Endothelial cell of umbilical vein (primary cell): ENCODE measurements at regions not wholly inside any gene's neighbourhood (a gene's known extent, or its start where the extent isn't known, plus 50 kb on each side); places are given as distances from the start of the nearest gene placed in this dataset.

Source experiments
- BruUV-seq: library from RNA; stranded (reverse); fragments of 400-500 nt; replicated peaks from 2 replicates; lab custom pipeline; 2021; lab: Mats Ljungman, UMichigan
- CTCF ChIA-PET: fragments of 300-600, 350-600 bp; sonication (Branson Sonifier 250); formaldehyde crosslinking; loops from one replicate; lab custom pipeline; 2021; ENCODE audit warnings: antibody characterized with exemption, inconsistent platforms; lab: Charles Lee
- POLR2A ChIA-PET: fragments of 300-600, 350-600 bp; sonication (Branson Sonifier 250); formaldehyde crosslinking; loops from one replicate; lab custom pipeline; 2021; ENCODE audit warnings: antibody characterized with exemption, inconsistent platforms; lab: Charles Lee
- DNase-seq: peaks from one replicate; pipeline ENCODE4 v3.0.0-alpha.2; 2011; ENCODE audit warnings: low read depth, low spot score
- FAIRE-seq: peaks from 2 replicates; lab custom pipeline; 2011; peaks lifted over from hg19 to GRCh38; lab: Jason Lieb, UNC
- H2AFZ ChIP-seq: 2 replicates; pipeline ENCODE4 v1.6.0; 2012; ENCODE audit warnings: low read depth, low read length, control low read depth, inconsistent platforms
- H3K27ac ChIP-seq: 2 replicates; pipeline ENCODE4 v1.5.1; 2011; ENCODE audit warnings: low read depth, mild to moderate bottlenecking, control low read depth, low read length, moderate library complexity; ENCODE audit not compliant: insufficient read depth
- H3K27me3 ChIP-seq, 2 experiments: 2 replicates each; pipeline versions ENCODE4 v1.6.0 to v1.6.1; 2011; ENCODE audit warnings: low read length in 2 of 2, mixed read lengths in 1 of 2; ENCODE audit not compliant: control insufficient read depth in 2 of 2, insufficient read depth in 2 of 2
- H3K36me3 ChIP-seq, 2 experiments: 2 replicates in 1 of 2; 3 replicates in 1 of 2; pipeline ENCODE4 v1.5.1; 2011; ENCODE audit warnings: low read length in 2 of 2, mild to moderate bottlenecking in 1 of 2, moderate library complexity in 1 of 2; ENCODE audit not compliant: control insufficient read depth in 2 of 2, insufficient read depth in 2 of 2; ENCODE audit errors: extremely low read depth in 1 of 2
- H3K4me1 ChIP-seq: 3 replicates; pipeline ENCODE4 v1.5.1; 2011; ENCODE audit warnings: mild to moderate bottlenecking, low read length; ENCODE audit not compliant: control insufficient read depth, insufficient read depth; ENCODE audit errors: extremely low read depth
- H3K4me2 ChIP-seq: 2 replicates; pipeline ENCODE4 v1.6.1; 2011; ENCODE audit warnings: low read length, control low read depth, mixed read lengths; ENCODE audit not compliant: insufficient read depth
- H3K4me3 ChIP-seq, 3 experiments: fragments of 200-600 bp in 1 of 3; sonication (generic), shearing (Covaris generic) in 1 of 3; replicated peaks in 1 of 3; 2 replicates each; pipeline ENCODE4 v1.5.1; 2011 to 2016; ENCODE audit warnings: control low read depth in 3 of 3, low read length in 3 of 3, mild to moderate bottlenecking in 2 of 3, inconsistent platforms in 1 of 3, low read depth in 1 of 3, moderate library complexity in 1 of 3; ENCODE audit not compliant: insufficient read depth in 1 of 3
- H3K79me2 ChIP-seq: 2 replicates; pipeline ENCODE4 v1.6.0; 2012; ENCODE audit warnings: low read length, inconsistent platforms; ENCODE audit not compliant: control insufficient read depth, insufficient read depth
- H3K9ac ChIP-seq: replicated peaks from 2 replicates; pipeline ENCODE3; 2011; ENCODE audit warnings: low read length, control low read depth; ENCODE audit not compliant: insufficient read depth; ENCODE audit errors: extremely low read depth
- H3K9me1 ChIP-seq: replicated peaks from 3 replicates; pipeline ENCODE4 v1.6.0; 2011; ENCODE audit warnings: mild to moderate bottlenecking, low read length; ENCODE audit not compliant: control insufficient read depth, insufficient read depth; ENCODE audit errors: extremely low read depth
- H3K9me3 ChIP-seq: replicated peaks from 2 replicates; pipeline ENCODE4 v1.5.1; 2012; ENCODE audit warnings: low read length, inconsistent platforms; ENCODE audit not compliant: control insufficient read depth, insufficient read depth
- H4K20me1 ChIP-seq: replicated peaks from 2 replicates; pipeline ENCODE3; 2011; ENCODE audit warnings: mild to moderate bottlenecking, low read length; ENCODE audit not compliant: control insufficient read depth, insufficient read depth; ENCODE audit errors: extremely low read depth
- EZH2 ChIP-seq: IDR thresholded peaks from 2 replicates; pipeline ENCODE4 v1.6.1; 2012; ENCODE audit warnings: borderline replicate concordance, low read depth, mild to moderate bottlenecking, moderate library complexity, low read length, inconsistent platforms; ENCODE audit not compliant: severe bottlenecking
- FOS ChIP-seq: IDR thresholded peaks from 2 replicates; pipeline ENCODE4 v1.6.1; 2011; ENCODE audit warnings: mild to moderate bottlenecking, low read length, moderate library complexity, borderline replicate concordance; ENCODE audit not compliant: insufficient read depth
- GATA2 ChIP-seq: IDR thresholded peaks from 2 replicates; pipeline ENCODE4 v1.7.0; 2011; ENCODE audit warnings: low read depth, mild to moderate bottlenecking, moderate library complexity, mixed read lengths, low read length; ENCODE audit not compliant: insufficient read length, insufficient read depth
- JUN ChIP-seq: IDR thresholded peaks from 2 replicates; pipeline ENCODE4 v1.6.1; 2011; ENCODE audit warnings: borderline replicate concordance, low read depth; ENCODE audit not compliant: insufficient read length, insufficient read depth
- MYC ChIP-seq: IDR thresholded peaks from one replicate; pipeline ENCODE4 v1.6.1; 2011; ENCODE audit warnings: mild to moderate bottlenecking, low read depth, low read length
- POLR2A ChIP-seq: IDR thresholded peaks from 2 replicates; pipeline ENCODE4 v1.6.1; 2012; ENCODE audit warnings: low read depth, mild to moderate bottlenecking, control low read depth, low read length
- POLR2AphosphoS5 ChIP-seq: IDR thresholded peaks from 2 replicates; pipeline ENCODE4 v1.6.1; 2012; ENCODE audit warnings: low read depth, mild to moderate bottlenecking, control low read depth, low read length, moderate library complexity; ENCODE audit not compliant: insufficient read depth
- dilution Hi-C: fragments of 300-500 bp; cut with MboI; formaldehyde crosslinking; loops from one replicate; pipeline ENCODE4 v1.15.0; 2019; ENCODE audit warnings: low sequenced_read_pairs; ENCODE audit not compliant: extremely low pct_ligation_motif_present
- intact Hi-C: fragments of 100-400 bp; cut with micrococcal nuclease; formaldehyde crosslinking; loops from one replicate; pipeline ENCODE4 v1.10.0; 2022
- TF ChIP-seq, protein P1 (sequence below): IDR thresholded peaks from 2 replicates; pipeline ENCODE4 v1.6.1; 2011; ENCODE audit not compliant: insufficient read depth, insufficient read length
- TF ChIP-seq, protein P2 (sequence below), 2 donors: IDR thresholded peaks; 1 replicate in 1 of 2; 2 replicates in 1 of 2; pipeline ENCODE4 v1.5.1; 2011; ENCODE audit warnings: low read length in 2 of 2, mild to moderate bottlenecking in 2 of 2, moderate library complexity in 2 of 2, control low read depth in 1 of 2, inconsistent platforms in 1 of 2, low read depth in 1 of 2; ENCODE audit not compliant: insufficient read depth in 1 of 2; ENCODE audit errors: extremely low read depth in 1 of 2

- ChIA-PET CTCF (interaction anchor here (0.6 kb wide), 1 partner anchor 1174 kb away, joined by 3 read pairs; no protein-coding TSS in a partner anchor), POLR2A (no interaction called here)
- no peaks in the 10 kb centered on the region for H3K4me1 ChIP-seq
- TF ChIP-seq POLR2A (no peak), POLR2AphosphoS5 (no peak), GATA2 (no peak), FOS (no peak), MYC (no peak), EZH2 (no peak), JUN (no peak)
- TF ChIP-seq, protein P1, sequence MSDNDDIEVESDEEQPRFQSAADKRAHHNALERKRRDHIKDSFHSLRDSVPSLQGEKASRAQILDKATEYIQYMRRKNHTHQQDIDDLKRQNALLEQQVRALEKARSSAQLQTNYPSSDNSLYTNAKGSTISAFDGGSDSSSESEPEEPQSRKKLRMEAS = no peak
- TF ChIP-seq, protein P2, sequence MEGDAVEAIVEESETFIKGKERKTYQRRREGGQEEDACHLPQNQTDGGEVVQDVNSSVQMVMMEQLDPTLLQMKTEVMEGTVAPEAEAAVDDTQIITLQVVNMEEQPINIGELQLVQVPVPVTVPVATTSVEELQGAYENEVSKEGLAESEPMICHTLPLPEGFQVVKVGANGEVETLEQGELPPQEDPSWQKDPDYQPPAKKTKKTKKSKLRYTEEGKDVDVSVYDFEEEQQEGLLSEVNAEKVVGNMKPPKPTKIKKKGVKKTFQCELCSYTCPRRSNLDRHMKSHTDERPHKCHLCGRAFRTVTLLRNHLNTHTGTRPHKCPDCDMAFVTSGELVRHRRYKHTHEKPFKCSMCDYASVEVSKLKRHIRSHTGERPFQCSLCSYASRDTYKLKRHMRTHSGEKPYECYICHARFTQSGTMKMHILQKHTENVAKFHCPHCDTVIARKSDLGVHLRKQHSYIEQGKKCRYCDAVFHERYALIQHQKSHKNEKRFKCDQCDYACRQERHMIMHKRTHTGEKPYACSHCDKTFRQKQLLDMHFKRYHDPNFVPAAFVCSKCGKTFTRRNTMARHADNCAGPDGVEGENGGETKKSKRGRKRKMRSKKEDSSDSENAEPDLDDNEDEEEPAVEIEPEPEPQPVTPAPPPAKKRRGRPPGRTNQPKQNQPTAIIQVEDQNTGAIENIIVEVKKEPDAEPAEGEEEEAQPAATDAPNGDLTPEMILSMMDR (IDR thresholded peaks at IDR 0.05; ENCODE audit: extremely low read depth in 1 of 2, insufficient read depth in 1 of 2, low read depth in 1 of 2, low read length in 2 of 2) = no peak
- intact Hi-C loops = no loop called here
- no peaks in the 10 kb centered on the region for H3K9me1 ChIP-seq
- H3K27me3 ChIP-seq = no peaks in the 10 kb centered on the region
- H2AFZ ChIP-seq = no peak overlapping the region
- no peak overlapping the region for H3K4me2 ChIP-seq
- FAIRE-seq = no peak
- H3K27ac ChIP-seq = no peak overlapping the region
- no peaks in the 10 kb centered on the region for H3K79me2 ChIP-seq
- H3K9me3 ChIP-seq = no peaks in the 10 kb centered on the region
- BruUV-seq = no TSS peak
- H4K20me1 ChIP-seq = no peaks in the 10 kb centered on the region
- H3K4me3 ChIP-seq = no peak overlapping the region
- dilution Hi-C loops = no loop called here
- no peaks in the 10 kb centered on the region for H3K36me3 ChIP-seq
- no peak overlapping the region for H3K9ac ChIP-seq
- DNase-seq = no peak
Measured at GRCh38 chr6:119821380-119821779, 471.8 kb upstream of the MAN1A1 start.
